ENCODE measurements at regions not wholly inside any gene's neighbourhood (a gene's known extent, or its start where the extent isn't known, plus 50 kb on each side); places are given as distances from the start of the nearest gene placed in this dataset.

DNA sequence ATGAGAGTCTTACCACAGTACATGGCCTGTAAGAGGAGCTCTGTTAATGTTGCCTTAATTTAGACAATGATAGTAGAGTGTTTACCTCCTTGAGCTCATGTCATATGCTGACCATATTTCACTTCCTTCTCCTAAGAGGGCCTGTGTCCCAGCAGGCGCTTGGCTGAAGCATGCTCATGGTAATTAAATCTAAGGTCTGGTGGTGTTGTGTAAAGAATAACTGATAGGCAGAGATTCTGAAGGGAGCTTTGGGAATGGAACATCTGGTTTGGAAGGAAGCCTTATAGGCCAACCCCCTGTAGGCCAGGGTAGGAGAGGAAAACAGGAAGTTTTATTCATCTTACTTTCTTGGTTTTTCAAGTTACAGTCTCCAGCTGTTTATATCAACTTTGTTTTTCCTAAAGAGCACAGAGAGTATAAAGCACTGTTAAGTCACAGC is 300.2 kb downstream of the USP46 start:
- H3K9ac ChIP-seq (ENCODE audit: low read length) = no peak overlapping the region
- no peak overlapping the region for H3K4me2 ChIP-seq (ENCODE audit: low read length)
- H2AFZ ChIP-seq (ENCODE audit: low read length) = no peak overlapping the region

DNA sequence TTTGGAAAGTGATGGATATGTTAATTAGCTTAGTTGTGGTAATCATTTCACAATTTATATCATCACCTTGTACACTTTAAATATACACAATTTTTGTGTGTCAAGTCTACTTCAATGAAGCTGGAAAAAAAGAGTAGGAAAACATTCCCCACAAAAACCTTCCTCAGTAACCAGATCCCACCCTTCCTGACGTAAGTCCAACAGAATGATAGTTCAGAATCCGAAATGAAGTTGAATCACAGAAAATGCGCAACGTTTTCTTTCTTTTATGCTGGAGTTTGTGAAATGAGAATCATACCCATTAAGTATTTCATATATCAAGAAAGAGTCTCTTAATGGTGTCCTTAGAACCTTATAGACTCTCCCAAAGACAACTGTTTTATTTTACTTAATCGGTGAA is 292.9 kb downstream of the USP46 start:
- Histone ChIP-seq H4K20me1 (ENCODE audit: insufficient read depth, low read length) (no peaks in the 10 kb centered on the region), H3K36me3 (ENCODE audit: insufficient read depth, low read length) (no peaks in the 10 kb centered on the region), H3K4me2 (ENCODE audit: low read length) (no peak overlapping the region), H3K9me3 (ENCODE audit: low read length) (no peaks in the 10 kb centered on the region), H3K4me3 (ENCODE audit: low read depth, low read length, poor library complexity, severe bottlenecking) (no peak overlapping the region), H3K27ac (ENCODE audit: low read depth, low read length, poor library complexity, severe bottlenecking) (no peak overlapping the region), H2AFZ (ENCODE audit: low read length) (no peak overlapping the region), H3K9me2 (ENCODE audit: low read depth, low read length) (no peaks in the 10 kb centered on the region), H3K79me2 (ENCODE audit: insufficient read depth, low read length) (no peaks in the 10 kb centered on the region), H3K4me1 (ENCODE audit: insufficient read depth, low read length, severe bottlenecking) (no peaks in the 10 kb centered on the region), H3K27me3 (ENCODE audit: insufficient read depth, low read length) (no peaks in the 10 kb centered on the region), H3K9ac (ENCODE audit: low read length) (no peak overlapping the region), H3F3A (ENCODE audit: insufficient read depth, low read length) (no peaks in the 10 kb centered on the region)
- TF ChIP-seq, protein P1, sequence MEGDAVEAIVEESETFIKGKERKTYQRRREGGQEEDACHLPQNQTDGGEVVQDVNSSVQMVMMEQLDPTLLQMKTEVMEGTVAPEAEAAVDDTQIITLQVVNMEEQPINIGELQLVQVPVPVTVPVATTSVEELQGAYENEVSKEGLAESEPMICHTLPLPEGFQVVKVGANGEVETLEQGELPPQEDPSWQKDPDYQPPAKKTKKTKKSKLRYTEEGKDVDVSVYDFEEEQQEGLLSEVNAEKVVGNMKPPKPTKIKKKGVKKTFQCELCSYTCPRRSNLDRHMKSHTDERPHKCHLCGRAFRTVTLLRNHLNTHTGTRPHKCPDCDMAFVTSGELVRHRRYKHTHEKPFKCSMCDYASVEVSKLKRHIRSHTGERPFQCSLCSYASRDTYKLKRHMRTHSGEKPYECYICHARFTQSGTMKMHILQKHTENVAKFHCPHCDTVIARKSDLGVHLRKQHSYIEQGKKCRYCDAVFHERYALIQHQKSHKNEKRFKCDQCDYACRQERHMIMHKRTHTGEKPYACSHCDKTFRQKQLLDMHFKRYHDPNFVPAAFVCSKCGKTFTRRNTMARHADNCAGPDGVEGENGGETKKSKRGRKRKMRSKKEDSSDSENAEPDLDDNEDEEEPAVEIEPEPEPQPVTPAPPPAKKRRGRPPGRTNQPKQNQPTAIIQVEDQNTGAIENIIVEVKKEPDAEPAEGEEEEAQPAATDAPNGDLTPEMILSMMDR (IDR thresholded peaks at IDR 0.05; ENCODE audit: low read length) = no peak
- TF ChIP-seq EZH2 (IDR thresholded peaks at IDR 0.05; ENCODE audit: borderline replicate concordance, low read length) = no peak

More for the DNA sequence above, 300.2 kb downstream of the USP46 start:
- no peak overlapping the region for H3K4me3 ChIP-seq (ENCODE audit: low read depth, low read length, poor library complexity, severe bottlenecking)
- no peaks in the 10 kb centered on the region for H3K4me1 ChIP-seq (ENCODE audit: insufficient read depth, low read length, severe bottlenecking)
- no peaks in the 10 kb centered on the region for H4K20me1 ChIP-seq (ENCODE audit: insufficient read depth, low read length)
- no peaks in the 10 kb centered on the region for H3K9me2 ChIP-seq (ENCODE audit: low read depth, low read length)
- H3K79me2 ChIP-seq (ENCODE audit: insufficient read depth, low read length) = no peaks in the 10 kb centered on the region
- no peaks in the 10 kb centered on the region for H3K27me3 ChIP-seq (ENCODE audit: insufficient read depth, low read length)
- no peaks in the 10 kb centered on the region for H3K9me3 ChIP-seq (ENCODE audit: low read length)
- no peaks in the 10 kb centered on the region for H3F3A ChIP-seq (ENCODE audit: insufficient read depth, low read length)
- no peak overlapping the region for H3K27ac ChIP-seq (ENCODE audit: low read depth, low read length, poor library complexity, severe bottlenecking)
- no peak for TF ChIP-seq EZH2 (IDR thresholded peaks at IDR 0.05; ENCODE audit: borderline replicate concordance, low read length)
- TF ChIP-seq, protein P1 (IDR thresholded peaks at IDR 0.05; ENCODE audit: low read length) = no peak
- no peaks in the 10 kb centered on the region for H3K36me3 ChIP-seq (ENCODE audit: insufficient read depth, low read length)

DNA sequence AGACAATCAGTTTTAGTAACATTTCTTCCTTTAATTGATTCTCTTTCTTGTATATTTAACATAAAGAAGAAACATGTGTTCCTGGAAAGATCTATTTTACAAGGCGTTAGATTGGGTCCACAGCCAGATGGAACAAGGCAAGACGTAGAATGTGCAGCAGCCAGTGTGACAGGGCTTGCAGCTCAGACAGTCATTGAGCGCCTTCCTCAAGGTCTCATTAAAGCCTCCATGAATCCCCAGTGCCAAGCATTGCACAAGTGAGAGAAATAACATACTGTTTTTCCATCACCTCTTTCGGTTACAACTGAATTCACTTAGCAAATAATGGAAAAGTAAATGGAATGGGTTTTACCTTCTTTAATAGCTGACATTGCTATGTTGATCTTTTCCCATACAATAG is 292.5 kb downstream of the USP46 start:
- H3K9me2 ChIP-seq (ENCODE audit: low read depth, low read length) = no peaks in the 10 kb centered on the region
- no peak overlapping the region for H3K4me2 ChIP-seq (ENCODE audit: low read length)
- H3K9ac ChIP-seq (ENCODE audit: low read length) = no peak overlapping the region
- no peak overlapping the region for H3K4me3 ChIP-seq (ENCODE audit: low read depth, low read length, poor library complexity, severe bottlenecking)
- H3F3A ChIP-seq (ENCODE audit: insufficient read depth, low read length) = no peaks in the 10 kb centered on the region
- no peaks in the 10 kb centered on the region for H3K9me3 ChIP-seq (ENCODE audit: low read length)
- no peaks in the 10 kb centered on the region for H3K79me2 ChIP-seq (ENCODE audit: insufficient read depth, low read length)
- TF ChIP-seq, protein P1 (IDR thresholded peaks at IDR 0.05; ENCODE audit: low read length) = no peak
- TF ChIP-seq EZH2 (IDR thresholded peaks at IDR 0.05; ENCODE audit: borderline replicate concordance, low read length) = no peak
- no peaks in the 10 kb centered on the region for H3K36me3 ChIP-seq (ENCODE audit: insufficient read depth, low read length)
- H2AFZ ChIP-seq (ENCODE audit: low read length) = no peak overlapping the region
- H3K27ac ChIP-seq (ENCODE audit: low read depth, low read length, poor library complexity, severe bottlenecking) = no peak overlapping the region
- no peaks in the 10 kb centered on the region for H3K27me3 ChIP-seq (ENCODE audit: insufficient read depth, low read length)
- H3K4me1 ChIP-seq (ENCODE audit: insufficient read depth, low read length, severe bottlenecking) = no peaks in the 10 kb centered on the region
- H4K20me1 ChIP-seq (ENCODE audit: insufficient read depth, low read length) = no peaks in the 10 kb centered on the region
